Aorta (tissue), 5 donors: ENCODE measurements at regions not wholly inside any gene's neighbourhood (a gene's known extent, or its start where the extent isn't known, plus 50 kb on each side); places are given as distances from the start of the nearest gene placed in this dataset.
A peak's percentile ranks its signal among the peaks of the same experiment; 100 is the strongest.

Experiments used
- ATAC-seq: fragments of 200-7000 bp; cut with Tn5 transposase; one replicate; pipeline ENCODE4 v1.9.1; 2022; ENCODE audit warnings: moderate library complexity; ENCODE audit not compliant: low FRiP score
- DNase-seq, 2 donors: peaks; one replicate each; pipeline ENCODE4 v3.0.0-alpha.2; 2020
- H3K27ac ChIP-seq, 2 donors: one replicate each; pipeline ENCODE4 v1.5.1; 2013; ENCODE audit warnings: low read length in 2 of 2, mild to moderate bottlenecking in 2 of 2, moderate library complexity in 2 of 2, control low read depth in 1 of 2, inconsistent platforms in 1 of 2, low read depth in 1 of 2
- H3K27me3 ChIP-seq, 2 donors: one replicate each; pipeline ENCODE4 v1.6.1; 2013; ENCODE audit warnings: control low read depth in 1 of 2, low read length in 1 of 2, mild to moderate bottlenecking in 1 of 2, moderate library complexity in 1 of 2; ENCODE audit not compliant: insufficient read depth in 2 of 2, control insufficient read depth in 1 of 2
- H3K36me3 ChIP-seq, 2 donors: one replicate each; pipeline ENCODE4 v1.6.1; 2013; ENCODE audit warnings: control low read depth in 1 of 2, low read length in 1 of 2, mild to moderate bottlenecking in 1 of 2; ENCODE audit not compliant: insufficient read depth in 2 of 2, control insufficient read depth in 1 of 2
- H3K4me1 ChIP-seq, 2 donors: one replicate each; pipeline ENCODE4 v1.6.1; 2013; ENCODE audit warnings: low read length in 2 of 2, control low read depth in 1 of 2, mild to moderate bottlenecking in 1 of 2, moderate library complexity in 1 of 2; ENCODE audit not compliant: insufficient read depth in 2 of 2, control insufficient read depth in 1 of 2
- H3K4me3 ChIP-seq, 2 donors: one replicate each; pipeline ENCODE4 v1.5.1; 2013; ENCODE audit warnings: low read length in 2 of 2, control low read depth in 1 of 2, mild to moderate bottlenecking in 1 of 2
- H3K9me3 ChIP-seq: one replicate; pipeline ENCODE4 v1.6.1; 2013; ENCODE audit warnings: mild to moderate bottlenecking, low read length; ENCODE audit not compliant: control insufficient read depth
- WGBS, 2 donors: extraction: QIAGEN DNeasy Blood & Tissue Kit; methylation state at CpG; one replicate each; pipeline ENCODE4 v1.1.7; 2013; 5-methylcytosine and 5-hydroxymethylcytosine counted together
- intact Hi-C, 2 donors: fragments of 100-400 bp; cut with DNase I; formaldehyde crosslinking; loops; one replicate each; pipeline versions ENCODE4 v1.14.2 to v1.15.0; 2022
- donor health status: healthy with polysubstance abuse.
- donor health status: Bipolar disorder and iron deficiency.
- donor health status: DM: no; HTN: no; CAD: no.
- donor health status: DM: no; HTN: no; CAD: no.
- donor health status: DM: yes; HTN: yes; CAD: no.

DNA sequence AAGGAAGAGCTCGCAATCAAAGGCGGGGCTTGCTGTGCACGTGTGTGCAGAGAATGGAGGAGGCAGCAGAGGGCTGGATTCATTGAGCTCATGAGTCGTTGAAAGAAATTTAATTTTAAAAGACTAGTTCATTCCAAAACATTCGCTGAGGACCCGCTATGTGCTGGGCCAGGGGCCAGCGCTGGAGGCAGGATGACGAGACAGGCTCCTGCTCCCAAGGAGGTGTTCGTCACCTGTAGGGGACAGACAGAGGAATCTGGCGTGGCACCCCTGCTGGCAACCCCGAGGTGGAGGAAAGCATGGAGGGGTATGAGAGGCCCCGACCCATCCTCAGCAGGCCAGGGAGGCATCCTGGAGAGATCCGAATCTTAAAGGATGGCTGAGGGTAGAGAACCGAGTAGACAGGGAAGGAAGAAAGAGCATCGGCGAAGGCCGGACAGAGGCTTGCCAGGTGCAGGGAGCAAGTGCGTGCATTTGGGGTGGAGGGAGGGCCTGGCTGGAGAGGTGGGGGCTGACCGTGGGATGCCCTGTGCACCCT is 96.4 kb downstream of the CPZ start:
- no peak for ATAC-seq

DNA sequence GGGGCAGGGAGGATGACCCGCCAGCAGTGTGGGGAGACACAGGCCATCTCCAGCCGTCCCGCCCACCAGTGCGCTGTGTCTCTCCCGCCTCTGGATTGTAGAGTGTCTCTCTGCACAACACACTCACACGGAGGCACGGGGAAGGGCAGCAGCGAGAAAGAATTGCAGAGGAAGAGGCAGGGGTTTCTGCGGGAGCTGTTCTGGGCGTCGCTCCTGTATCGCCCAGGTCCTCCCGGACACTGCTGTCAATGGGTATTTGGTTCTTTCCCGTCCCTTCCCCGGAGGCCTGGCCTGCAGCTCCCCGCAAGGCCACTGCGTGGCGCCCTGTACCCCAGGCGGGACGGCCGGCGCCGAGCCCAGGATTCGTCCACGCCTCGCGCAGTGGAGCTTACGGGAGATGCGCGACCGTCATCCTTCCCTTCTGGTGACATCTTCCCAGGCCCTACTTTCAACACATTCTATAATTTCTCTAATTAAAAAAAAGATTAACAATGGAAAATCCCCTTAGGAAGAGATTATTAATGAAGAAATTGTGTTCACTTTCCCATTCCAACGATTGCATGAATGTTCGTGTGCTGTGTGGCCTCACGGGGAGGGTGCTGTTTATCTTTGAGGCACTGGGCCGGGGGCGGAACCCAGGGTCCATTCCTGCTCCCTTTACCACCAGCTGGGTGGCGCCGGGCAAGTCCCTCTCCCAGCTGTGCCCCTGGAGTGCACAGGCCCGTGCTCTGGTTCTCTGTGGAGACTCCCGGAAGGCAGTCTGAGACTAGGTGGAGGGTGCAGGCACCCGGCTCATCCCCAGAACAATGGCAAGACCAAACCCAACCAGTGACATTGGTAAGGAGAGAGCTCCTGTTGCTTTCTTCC is 95.7 kb downstream of the CPZ start:
- DNase-seq (peak in 1 of 2 donors; percentile 67), ATAC-seq (no peak)
- 15 to 16% methylated on average over 41 of the region's 41 CpGs for WGBS, 2 donors
- Histone ChIP-seq H3K4me1 (no peaks in the 10 kb centered on the region), H3K27ac (no peak overlapping the region), H3K4me3 (no peak overlapping the region), H3K9me3 (no peaks in the 10 kb centered on the region), H3K36me3 (no peaks in the 10 kb centered on the region), H3K27me3 (no peaks in the 10 kb centered on the region)
- intact Hi-C loops, result loop anchor here in 1 of 2 donors (10.0 kb wide), 1 partner anchor 227 kb away; no protein-coding TSS in a partner anchor

More for the DNA sequence above, 96.4 kb downstream of the CPZ start:
- DNase-seq, result no peak
- Histone ChIP-seq H3K27ac (no peak overlapping the region), H3K4me1 (no peaks in the 10 kb centered on the region), H3K36me3 (no peaks in the 10 kb centered on the region), H3K27me3 (no peaks in the 10 kb centered on the region), H3K9me3 (no peaks in the 10 kb centered on the region), H3K4me3 (no peak overlapping the region)
- WGBS, 2 donors, result 65 to 67% methylated on average over 19 of the region's 19 CpGs
- intact Hi-C loops, result loop anchor here in 1 of 2 donors (10.0 kb wide), 1 partner anchor 226 kb away; no protein-coding TSS in a partner anchor

DNA sequence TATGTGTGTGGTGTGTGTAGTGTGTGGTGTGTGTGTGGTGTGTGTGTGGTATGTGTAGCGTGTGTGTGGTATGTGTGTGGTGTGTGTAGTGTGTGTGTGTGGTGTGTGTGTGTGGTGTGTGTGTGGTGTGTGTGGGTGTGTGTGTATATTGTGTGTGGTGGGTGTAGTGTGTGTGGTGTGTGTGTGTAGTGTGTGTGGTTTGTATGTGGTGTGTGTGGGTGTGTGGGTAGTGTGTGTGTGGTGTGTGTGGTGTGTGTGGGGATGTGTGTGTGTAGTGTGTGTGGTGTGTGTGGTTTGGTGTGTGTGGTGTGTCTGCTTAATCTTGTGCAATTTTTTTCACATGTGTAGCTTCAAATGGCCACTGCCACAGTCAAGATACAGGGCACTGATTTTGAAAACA is 94.5 kb downstream of the CPZ start:
- H3K9me3 ChIP-seq, result no peaks in the 10 kb centered on the region
- ATAC-seq (no peak), DNase-seq (no peak)
- H3K27ac ChIP-seq, result no peak overlapping the region
- intact Hi-C loops, result loop anchor here in 1 of 2 donors (10.0 kb wide), 1 partner anchor 228 kb away; no protein-coding TSS in a partner anchor
- WGBS, 2 donors, result 70 to 92% methylated on average over 1 of the region's 1 CpG
- H3K4me3 ChIP-seq, result no peak overlapping the region
- no peaks in the 10 kb centered on the region for H3K27me3 ChIP-seq
- H3K4me1 ChIP-seq, result no peaks in the 10 kb centered on the region
- H3K36me3 ChIP-seq, result no peaks in the 10 kb centered on the region

DNA sequence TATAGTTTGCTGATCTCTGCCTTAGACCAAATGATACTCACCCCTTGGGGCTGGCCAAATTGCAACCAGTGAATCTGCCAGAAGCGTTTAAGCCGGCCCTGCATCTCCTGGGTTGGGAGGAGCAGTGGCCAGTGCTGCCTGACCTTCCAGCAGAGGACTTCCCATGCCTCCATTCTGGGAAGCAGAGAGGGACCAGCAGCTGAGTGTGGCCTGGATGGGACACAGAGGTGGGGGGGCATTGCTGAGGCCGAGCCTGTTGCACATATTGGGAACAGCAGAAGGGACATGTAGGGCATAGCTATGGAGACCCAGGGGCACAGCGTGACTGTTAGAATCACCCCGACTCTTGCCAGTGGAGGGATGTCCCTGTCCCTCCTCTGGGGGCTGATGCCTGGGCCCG is 93.3 kb downstream of the CPZ start:
- WGBS, 2 donors, result 76 to 77% methylated on average over 6 of the region's 6 CpGs
- DNase-seq (peak in 1 of 2 donors; percentile 28), ATAC-seq (no peak)
- Histone ChIP-seq H3K4me3 (no peak overlapping the region), H3K27ac (no peak overlapping the region), H3K27me3 (no peaks in the 10 kb centered on the region), H3K4me1 (no peaks in the 10 kb centered on the region), H3K9me3 (no peaks in the 10 kb centered on the region), H3K36me3 (no peaks in the 10 kb centered on the region)
- intact Hi-C loops, result loop anchor here in 1 of 2 donors (10.0 kb wide), 1 partner anchor 229 kb away; no protein-coding TSS in a partner anchor

DNA sequence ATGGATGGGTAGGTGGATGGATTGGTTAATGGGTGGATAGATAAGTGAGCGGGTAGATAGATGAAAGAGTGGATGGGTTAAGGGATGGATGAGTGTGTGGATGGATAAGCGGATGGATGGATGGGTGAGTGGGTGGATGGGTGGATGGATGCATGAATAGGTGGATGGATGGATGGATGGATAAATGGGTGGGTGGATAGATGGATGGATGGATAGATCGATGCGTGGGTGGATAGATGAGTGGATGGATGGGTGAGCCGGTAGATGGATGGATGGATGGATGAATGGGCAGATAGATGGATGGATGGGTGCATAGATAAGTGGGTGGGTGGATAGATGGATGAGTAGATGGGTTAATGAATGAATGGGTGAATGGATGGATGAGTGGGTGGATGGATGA is 90.9 kb downstream of the CPZ start:
- no peak for ATAC-seq
- H3K36me3 ChIP-seq, result no peaks in the 10 kb centered on the region
- no peaks in the 10 kb centered on the region for H3K9me3 ChIP-seq
- H3K4me3 ChIP-seq, result no peak overlapping the region
- WGBS, 2 donors, result 91 to 92% methylated on average over 5 of the region's 5 CpGs
- no peak for DNase-seq
- H3K4me1 ChIP-seq, result no peaks in the 10 kb centered on the region
- H3K27me3 ChIP-seq, result no peaks in the 10 kb centered on the region
- intact Hi-C loops, result loop anchor here in 1 of 2 donors (10.0 kb wide), 1 partner anchor 231 kb away; no protein-coding TSS in a partner anchor
- H3K27ac ChIP-seq, result no peak overlapping the region

DNA sequence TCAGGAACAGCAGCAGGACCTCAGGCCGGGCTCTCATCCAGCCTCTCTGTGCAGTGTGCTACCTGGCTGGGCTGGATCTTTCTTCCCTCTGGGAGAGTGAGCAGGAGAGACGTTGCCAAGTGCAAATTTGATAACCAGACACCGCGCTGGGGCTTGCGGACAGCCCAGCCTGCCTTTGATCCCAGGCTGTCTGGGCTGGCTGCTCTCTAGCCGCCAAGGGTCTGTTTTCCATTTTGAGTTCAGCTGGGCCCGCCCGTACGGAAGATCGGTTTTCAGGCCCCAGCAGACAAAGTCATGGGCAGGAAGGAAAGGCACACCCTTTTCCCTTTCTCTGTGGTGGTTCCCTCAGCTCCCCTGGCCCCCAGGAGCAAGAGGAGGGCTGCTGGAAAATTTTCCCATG is 90.2 kb downstream of the CPZ start:
- no peak for DNase-seq
- WGBS, 2 donors, result 49% methylated on average over 10 of the region's 10 CpGs

DNA sequence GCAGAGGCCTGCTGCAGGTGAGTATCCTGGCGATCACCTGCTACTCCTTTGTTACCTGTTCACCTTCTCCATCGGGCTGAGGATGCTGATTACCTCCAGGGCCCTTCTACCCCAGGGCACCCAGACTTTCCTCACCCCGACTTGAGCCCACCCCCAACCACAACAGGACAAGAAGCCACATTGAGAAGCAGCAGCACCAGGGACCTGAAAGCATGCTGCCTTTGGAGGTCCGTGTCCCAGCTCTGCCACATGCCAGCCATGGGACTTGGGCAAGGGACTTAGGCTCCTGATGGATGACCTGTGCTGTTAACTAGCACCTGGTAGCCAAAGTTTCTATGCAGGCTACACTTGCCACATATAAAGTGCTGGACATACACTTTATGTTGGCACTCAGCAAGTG is 89.7 kb downstream of the CPZ start:
- DNase-seq, result no peak
- H3K36me3 ChIP-seq, result no peaks in the 10 kb centered on the region
- intact Hi-C loops, result loop anchor here in 1 of 2 donors (10.0 kb wide), 1 partner anchor 233 kb away; no protein-coding TSS in a partner anchor

More for the DNA sequence above, 90.2 kb downstream of the CPZ start:
- Histone ChIP-seq H3K27ac (no peak overlapping the region), H3K4me3 (no peak overlapping the region), H3K36me3 (no peaks in the 10 kb centered on the region), H3K4me1 (no peaks in the 10 kb centered on the region), H3K27me3 (no peaks in the 10 kb centered on the region), H3K9me3 (no peaks in the 10 kb centered on the region)
- ATAC-seq, result no peak
- intact Hi-C loops, result loop anchor here in 1 of 2 donors (10.0 kb wide), 1 partner anchor 232 kb away; no protein-coding TSS in a partner anchor

DNA sequence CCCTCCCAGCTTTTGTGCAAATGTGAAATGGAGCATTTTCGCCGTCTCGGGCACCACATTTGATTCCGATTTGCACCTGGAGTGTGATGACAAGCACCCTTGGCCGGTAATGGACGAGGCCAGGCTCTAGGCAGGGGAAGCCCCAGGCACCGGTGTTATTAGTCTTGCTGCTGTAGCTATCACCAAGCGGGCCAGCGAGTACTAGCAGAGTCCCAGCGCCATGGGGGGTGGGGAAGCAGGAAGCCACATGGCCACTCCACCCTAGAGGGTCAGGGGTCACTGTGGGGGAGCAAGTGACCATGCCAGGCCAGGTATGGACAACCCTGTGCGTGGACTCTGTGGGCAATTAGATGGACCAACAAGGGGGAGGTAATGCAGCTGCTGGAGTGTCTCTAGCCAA is 88.8 kb downstream of the CPZ start:
- Histone ChIP-seq H3K36me3 (no peaks in the 10 kb centered on the region), H3K4me1 (no peaks in the 10 kb centered on the region), H3K4me3 (no peak overlapping the region), H3K9me3 (no peaks in the 10 kb centered on the region), H3K27ac (no peak overlapping the region), H3K27me3 (no peaks in the 10 kb centered on the region)
- DNase-seq (no peak), ATAC-seq (no peak)
- WGBS, 2 donors, result 56 to 60% methylated on average over 11 of the region's 11 CpGs
- intact Hi-C loops, result loop anchor here in 1 of 2 donors (10.0 kb wide), 1 partner anchor 233 kb away; no protein-coding TSS in a partner anchor

More for the DNA sequence above, 89.7 kb downstream of the CPZ start:
- no peak for ATAC-seq
- H3K4me1 ChIP-seq, result no peaks in the 10 kb centered on the region
- H3K4me3 ChIP-seq, result no peak overlapping the region
- WGBS, 2 donors, result 71 to 76% methylated on average over 4 of the region's 4 CpGs
- H3K27ac ChIP-seq, result no peak overlapping the region
- H3K27me3 ChIP-seq, result no peaks in the 10 kb centered on the region
- H3K9me3 ChIP-seq, result no peaks in the 10 kb centered on the region
